Mesendoderm (in vitro differentiated cells): ENCODE measurements at regions not wholly inside any gene's neighbourhood (a gene's known extent, or its start where the extent isn't known, plus 50 kb on each side); places are given as distances from the start of the nearest gene placed in this dataset.

Experiments
- DNase-seq: peaks from one replicate; pipeline ENCODE4 v3.0.0; 2013
- H2AK5ac ChIP-seq: 2 replicates; pipeline ENCODE4 v1.6.1; 2013; ENCODE audit warnings: low read length, inconsistent platforms
- H2BK120ac ChIP-seq: 2 replicates; pipeline ENCODE4 v1.6.1; 2013; ENCODE audit warnings: low read depth, mild to moderate bottlenecking, low read length, moderate library complexity, mixed read lengths
- H2BK15ac ChIP-seq: replicated peaks from 2 replicates; pipeline ENCODE4 v1.6.1; 2013; ENCODE audit warnings: low read depth, mild to moderate bottlenecking, moderate library complexity
- H2BK5ac ChIP-seq: 2 replicates; pipeline ENCODE4 v1.6.1; 2013; ENCODE audit warnings: low read length, inconsistent platforms
- H3K18ac ChIP-seq: 2 replicates; pipeline ENCODE4 v1.6.1; 2013; ENCODE audit warnings: mild to moderate bottlenecking, low read length, mixed read lengths
- H3K23ac ChIP-seq: one replicate; pipeline ENCODE4 v1.6.1; 2013; ENCODE audit warnings: low read length
- H3K27ac ChIP-seq: 2 replicates; pipeline ENCODE4 v1.5.1; 2013; ENCODE audit warnings: low read depth, mild to moderate bottlenecking, inconsistent platforms, low read length, moderate library complexity
- H3K27me3 ChIP-seq: 2 replicates; pipeline ENCODE4 v1.6.1; 2013; ENCODE audit warnings: low read length, control low read depth, mild to moderate bottlenecking, inconsistent platforms; ENCODE audit not compliant: insufficient read depth, poor library complexity
- H3K36me3 ChIP-seq: 2 replicates; pipeline ENCODE4 v1.6.1; 2013; ENCODE audit warnings: low read length, inconsistent platforms; ENCODE audit not compliant: control insufficient read depth, insufficient read depth
- H3K4ac ChIP-seq: one replicate; pipeline ENCODE4 v1.6.1; 2013; ENCODE audit warnings: low read depth, mild to moderate bottlenecking, low read length, moderate library complexity
- H3K4me1 ChIP-seq: 2 replicates; pipeline ENCODE4 v1.6.1; 2013; ENCODE audit warnings: low read depth, low read length, inconsistent platforms; ENCODE audit not compliant: control insufficient read depth
- H3K4me2 ChIP-seq: 2 replicates; pipeline ENCODE4 v1.6.1; 2013; ENCODE audit warnings: low read length
- H3K4me3 ChIP-seq: 2 replicates; pipeline ENCODE4 v1.5.1; 2013; ENCODE audit warnings: mild to moderate bottlenecking, low read length
- H3K56ac ChIP-seq: one replicate; pipeline ENCODE4 v1.6.1; 2013; ENCODE audit warnings: low read length
- H3K79me1 ChIP-seq: 2 replicates; pipeline ENCODE4 v1.6.1; 2013; ENCODE audit warnings: low read length, inconsistent platforms
- H3K79me2 ChIP-seq: 2 replicates; pipeline ENCODE4 v1.6.1; 2013; ENCODE audit warnings: mild to moderate bottlenecking, low read length; ENCODE audit not compliant: control insufficient read depth, insufficient read depth
- H3K9ac ChIP-seq: 2 replicates; pipeline ENCODE4 v1.6.1; 2013; ENCODE audit warnings: low read length, inconsistent platforms
- H4K5ac ChIP-seq: one replicate; pipeline ENCODE4 v1.6.1; 2013; ENCODE audit warnings: low read length
- H4K8ac ChIP-seq: one replicate; pipeline ENCODE4 v1.6.1; 2013; ENCODE audit warnings: low read depth, mild to moderate bottlenecking, control low read depth, low read length, moderate library complexity
- WGBS: extraction: QIAGEN DNeasy Blood & Tissue Kit; methylation state at CpG from one replicate; pipeline ENCODE4 v1.1.7; 2013; ENCODE audit warnings: low lambda C conversion rate, missing lambda C conversion rate; ENCODE audit not compliant: insufficient coverage; ENCODE audit errors: extremely low coverage; 5-methylcytosine and 5-hydroxymethylcytosine counted together

- Histone ChIP-seq H3K27ac (no peak overlapping the region), H3K23ac (no peak overlapping the region), H3K27me3 (no peaks in the 10 kb centered on the region), H2AK5ac (no peak overlapping the region), H3K9ac (no peak overlapping the region), H3K4me2 (no peak overlapping the region), H3K18ac (no peak overlapping the region), H4K8ac (no peak overlapping the region), H2BK15ac (no peak overlapping the region), H3K4ac (no peak overlapping the region), H3K36me3 (no peaks in the 10 kb centered on the region), H3K56ac (no peak overlapping the region), H4K5ac (no peak overlapping the region), H3K4me1 (no peaks in the 10 kb centered on the region), H2BK5ac (no peak overlapping the region), H3K4me3 (no peak overlapping the region), H3K79me2 (no peaks in the 10 kb centered on the region), H2BK120ac (no peak overlapping the region), H3K79me1 (no peaks in the 10 kb centered on the region)
- DNase-seq, result no peak
Observed at GRCh38 chr4:159719531-159719930, 616.7 kb downstream of the RAPGEF2 start.

DNA sequence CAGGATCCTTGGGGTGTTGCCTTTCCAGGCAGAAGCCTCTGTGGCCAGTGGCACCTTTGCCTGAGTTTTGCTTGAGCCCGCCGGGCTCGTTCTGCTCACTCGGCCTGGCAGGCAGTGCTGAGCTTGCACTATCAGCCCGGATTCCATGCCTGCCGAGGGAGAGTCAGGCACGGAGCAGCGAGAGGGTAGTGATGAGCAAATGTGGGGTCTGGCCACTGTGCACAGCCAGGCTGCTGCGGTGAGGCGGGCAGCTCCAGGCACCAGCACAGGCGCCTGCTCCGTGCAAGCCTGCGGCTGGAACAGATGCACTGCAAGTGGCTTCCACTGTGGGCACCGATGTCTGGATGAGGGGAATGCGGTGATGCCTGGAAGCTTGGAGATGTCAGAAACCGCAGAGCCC is 619.2 kb downstream of the RAPGEF2 start:
- no peaks in the 10 kb centered on the region for H3K27me3 ChIP-seq
- H3K56ac ChIP-seq, result no peak overlapping the region
- H3K18ac ChIP-seq, result no peak overlapping the region
- no peak overlapping the region for H2BK120ac ChIP-seq
- no CpG with 5 or more reads among the region's 16 CpGs for WGBS
- no peak overlapping the region for H2BK5ac ChIP-seq
- H3K4ac ChIP-seq, result no peak overlapping the region
- no peaks in the 10 kb centered on the region for H3K79me2 ChIP-seq
- H4K5ac ChIP-seq, result no peak overlapping the region
- no peak overlapping the region for H3K4me2 ChIP-seq
- no peak overlapping the region for H3K9ac ChIP-seq
- no peak overlapping the region for H2BK15ac ChIP-seq
- no peak overlapping the region for H3K27ac ChIP-seq
- no peaks in the 10 kb centered on the region for H3K4me1 ChIP-seq
- H4K8ac ChIP-seq, result no peak overlapping the region
- H3K36me3 ChIP-seq, result no peaks in the 10 kb centered on the region
- H3K4me3 ChIP-seq, result no peak overlapping the region
- H3K23ac ChIP-seq, result no peak overlapping the region
- no peak for DNase-seq
- no peak overlapping the region for H2AK5ac ChIP-seq
- no peaks in the 10 kb centered on the region for H3K79me1 ChIP-seq

GRCh38 chr4:159722918-159723317 is 620.0 kb downstream of the RAPGEF2 start:
- H3K4ac ChIP-seq, result no peak overlapping the region
- no peaks in the 10 kb centered on the region for H3K36me3 ChIP-seq
- no peak overlapping the region for H2BK15ac ChIP-seq
- H2AK5ac ChIP-seq, result no peak overlapping the region
- no peaks in the 10 kb centered on the region for H3K79me1 ChIP-seq
- no peak overlapping the region for H3K27ac ChIP-seq
- no peak overlapping the region for H3K18ac ChIP-seq
- H3K4me3 ChIP-seq, result no peak overlapping the region
- H3K4me2 ChIP-seq, result no peak overlapping the region
- H4K5ac ChIP-seq, result no peak overlapping the region
- H3K23ac ChIP-seq, result no peak overlapping the region
- no peak overlapping the region for H2BK120ac ChIP-seq
- H4K8ac ChIP-seq, result no peak overlapping the region
- H3K9ac ChIP-seq, result no peak overlapping the region
- H3K4me1 ChIP-seq, result no peaks in the 10 kb centered on the region
- H3K79me2 ChIP-seq, result no peaks in the 10 kb centered on the region
- no peak overlapping the region for H3K56ac ChIP-seq
- H2BK5ac ChIP-seq, result no peak overlapping the region
- DNase-seq, result no peak
- no CpG with 5 or more reads among the region's 4 CpGs for WGBS
- H3K27me3 ChIP-seq, result no peaks in the 10 kb centered on the region

GRCh38 chr4:159723341-159724048 is 620.6 kb downstream of the RAPGEF2 start:
- no CpG with 5 or more reads among the region's 8 CpGs for WGBS
- DNase-seq, result no peak

DNA sequence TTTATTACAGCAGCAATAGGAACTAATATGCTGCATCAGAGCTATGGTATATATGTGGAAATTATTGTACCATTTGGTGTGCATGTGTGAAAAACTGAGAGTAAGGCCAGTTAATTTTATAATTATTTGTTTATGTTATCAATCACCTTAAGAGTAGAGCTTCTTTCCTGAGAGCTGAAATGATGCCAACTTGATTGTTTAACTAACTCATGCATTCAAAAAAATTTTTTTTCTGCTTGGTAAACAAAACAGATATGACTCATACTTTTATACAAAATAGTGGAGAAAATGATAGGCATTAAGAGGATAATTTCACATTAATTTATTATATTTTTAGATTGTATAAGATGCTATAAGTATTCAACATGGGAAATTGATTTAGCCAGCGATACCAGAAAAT is 622.7 kb downstream of the RAPGEF2 start:
- H3K56ac ChIP-seq, result no peak overlapping the region
- no peak overlapping the region for H3K27ac ChIP-seq
- no peak overlapping the region for H3K18ac ChIP-seq
- no peak overlapping the region for H3K4ac ChIP-seq
- H3K4me1 ChIP-seq, result no peaks in the 10 kb centered on the region
- H3K79me1 ChIP-seq, result no peaks in the 10 kb centered on the region
- H3K36me3 ChIP-seq, result no peaks in the 10 kb centered on the region
- H2BK120ac ChIP-seq, result no peak overlapping the region
- no peak overlapping the region for H2AK5ac ChIP-seq
- no peak for DNase-seq
- H4K5ac ChIP-seq, result no peak overlapping the region
- no peak overlapping the region for H3K4me2 ChIP-seq
- H3K9ac ChIP-seq, result no peak overlapping the region
- no peak overlapping the region for H4K8ac ChIP-seq
- no peak overlapping the region for H2BK15ac ChIP-seq
- no peaks in the 10 kb centered on the region for H3K79me2 ChIP-seq
- H3K27me3 ChIP-seq, result no peaks in the 10 kb centered on the region
- H2BK5ac ChIP-seq, result no peak overlapping the region
- H3K23ac ChIP-seq, result no peak overlapping the region
- no peak overlapping the region for H3K4me3 ChIP-seq
- WGBS, result no CpG with 5 or more reads among the region's 1 CpG

More at GRCh38 chr4:159723341-159724048, 620.6 kb downstream of the RAPGEF2 start:
- Histone ChIP-seq H4K8ac (no peak overlapping the region), H3K9ac (no peak overlapping the region), H2BK120ac (no peak overlapping the region), H3K27ac (no peak overlapping the region), H3K4me1 (no peaks in the 10 kb centered on the region), H3K4me2 (no peak overlapping the region), H2BK5ac (no peak overlapping the region), H2BK15ac (no peak overlapping the region), H3K18ac (no peak overlapping the region), H3K56ac (no peak overlapping the region), H3K27me3 (no peaks in the 10 kb centered on the region), H3K79me2 (no peaks in the 10 kb centered on the region), H3K4me3 (no peak overlapping the region), H3K79me1 (no peaks in the 10 kb centered on the region), H4K5ac (no peak overlapping the region), H3K36me3 (no peaks in the 10 kb centered on the region), H3K23ac (no peak overlapping the region), H3K4ac (no peak overlapping the region), H2AK5ac (no peak overlapping the region)
